ENCODE measurements at regions not wholly inside any gene's neighbourhood (a gene's known extent, or its start where the extent isn't known, plus 50 kb on each side); places are given as distances from the start of the nearest gene placed in this dataset.

DNA sequence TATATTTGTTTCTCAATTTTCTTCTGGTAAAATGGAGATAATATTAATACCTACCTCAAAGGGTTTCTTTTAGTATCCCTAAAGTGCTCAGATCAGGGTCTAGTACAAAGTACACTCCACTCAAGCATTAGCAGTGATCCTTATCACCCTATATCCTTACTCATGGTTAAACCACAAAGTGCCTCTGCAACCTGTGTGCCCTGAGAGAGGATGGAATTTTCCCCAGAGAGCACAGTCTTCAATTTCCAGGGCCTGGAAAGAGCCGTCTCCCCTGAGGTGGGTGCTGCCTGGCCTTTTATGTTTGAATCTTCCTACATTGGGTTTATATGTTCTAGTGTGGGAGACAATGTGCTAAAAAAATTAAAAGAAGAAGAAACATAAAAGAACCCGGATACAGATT lies 183.1 kb upstream of the FBXO33 start:
- no peak for TF ChIP-seq CTCF (IDR thresholded peaks at IDR 0.05; ENCODE audit: borderline replicate concordance, control extremely low read depth, extremely low read depth, insufficient read depth, missing control alignments)
- in situ Hi-C loops (cut with MboI; ENCODE audit: low sequenced_read_pairs, unreplicated experiment) = no loop called here
- DNase-seq (ENCODE audit: low spot score) = no peak

GRCh38 chr14:39614297-39614923 lies 182.2 kb upstream of the FBXO33 start:
- TF ChIP-seq CTCF (IDR thresholded peaks at IDR 0.05; ENCODE audit: borderline replicate concordance, control extremely low read depth, extremely low read depth, insufficient read depth, missing control alignments) = no peak
- no peak for DNase-seq (ENCODE audit: low spot score)
- in situ Hi-C loops (cut with MboI; ENCODE audit: low sequenced_read_pairs, unreplicated experiment) = no loop called here

DNA sequence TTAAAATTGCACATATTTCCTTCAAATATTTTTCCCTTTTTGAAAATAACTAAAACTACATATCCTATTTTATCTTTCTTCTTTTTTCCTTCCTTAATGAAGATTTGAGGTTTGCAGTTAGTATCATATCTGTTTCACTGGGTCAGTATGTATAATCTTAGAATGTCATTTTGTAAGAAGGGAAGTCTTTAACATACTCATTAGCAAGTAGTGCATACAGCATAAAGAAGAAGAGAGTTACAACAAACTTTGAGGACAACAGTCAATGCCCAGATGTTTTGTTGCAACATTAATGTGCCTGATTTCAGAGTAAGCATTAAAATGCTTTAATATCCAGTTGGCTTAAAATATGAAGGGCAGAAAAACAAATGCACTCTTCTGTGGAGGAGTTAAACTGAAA lies 176.9 kb upstream of the FBXO33 start:
- in situ Hi-C loops (cut with MboI; ENCODE audit: low sequenced_read_pairs, unreplicated experiment) = no loop called here
- TF ChIP-seq CTCF (IDR thresholded peaks at IDR 0.05; ENCODE audit: borderline replicate concordance, control extremely low read depth, extremely low read depth, insufficient read depth, missing control alignments) = no peak
- DNase-seq (ENCODE audit: low spot score) = no peak

GRCh38 chr14:39607978-39608377 lies 175.7 kb upstream of the FBXO33 start:
- no peak for TF ChIP-seq CTCF (IDR thresholded peaks at IDR 0.05; ENCODE audit: borderline replicate concordance, control extremely low read depth, extremely low read depth, insufficient read depth, missing control alignments)
- DNase-seq (ENCODE audit: low spot score) = no peak
- in situ Hi-C loops (cut with MboI; ENCODE audit: low sequenced_read_pairs, unreplicated experiment) = no loop called here

DNA sequence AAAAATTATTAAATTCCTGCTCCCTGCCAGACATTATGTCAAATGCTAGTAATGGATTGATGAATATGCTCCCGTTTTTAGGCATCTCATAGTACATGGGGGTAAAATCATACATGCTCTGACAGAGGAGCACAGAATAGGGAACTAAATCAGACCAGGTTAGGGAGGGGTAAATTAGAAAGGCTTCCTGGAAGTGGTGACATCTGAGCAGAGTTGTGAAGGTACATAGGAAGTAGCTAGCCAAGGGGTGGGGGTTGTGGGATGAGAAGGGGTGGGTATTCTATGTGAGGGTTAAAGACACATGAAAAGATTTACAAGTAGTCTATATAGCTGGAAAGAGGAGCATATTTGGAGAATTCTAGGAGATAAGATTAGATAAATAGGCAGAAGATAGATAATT lies 171.7 kb upstream of the FBXO33 start:
- TF ChIP-seq CTCF (IDR thresholded peaks at IDR 0.05; ENCODE audit: borderline replicate concordance, control extremely low read depth, extremely low read depth, insufficient read depth, missing control alignments) = no peak
- in situ Hi-C loops (cut with MboI; ENCODE audit: low sequenced_read_pairs, unreplicated experiment) = no loop called here
- DNase-seq (ENCODE audit: low spot score) = no peak

DNA sequence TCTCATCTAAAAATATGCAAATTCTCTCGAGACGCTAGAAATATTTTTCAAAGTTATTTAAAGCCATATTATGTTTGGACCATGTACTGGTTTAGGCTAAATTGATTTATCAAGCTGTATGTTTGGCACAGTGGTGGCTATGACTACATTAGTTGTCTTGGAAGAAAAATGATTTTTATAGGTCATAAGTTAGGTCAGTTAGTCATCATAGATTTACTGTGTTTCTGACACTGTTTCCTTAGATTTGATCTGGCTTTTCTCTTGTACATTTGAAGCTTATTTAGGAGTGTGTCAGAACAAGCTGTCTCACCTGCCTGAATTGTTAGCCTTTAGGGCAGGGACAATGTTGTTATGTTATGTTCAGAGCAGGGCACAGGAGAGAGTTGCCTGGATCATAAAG lies 161.1 kb upstream of the FBXO33 start:
- TF ChIP-seq CTCF (IDR thresholded peaks at IDR 0.05; ENCODE audit: borderline replicate concordance, control extremely low read depth, extremely low read depth, insufficient read depth, missing control alignments) = no peak
- in situ Hi-C loops (cut with MboI; ENCODE audit: low sequenced_read_pairs, unreplicated experiment) = no loop called here
- no peak for DNase-seq (ENCODE audit: low spot score)

All from GM13976 (cell line).